ENCODE measurements at regions not wholly inside any gene's neighbourhood (a gene's known extent, or its start where the extent isn't known, plus 50 kb on each side); places are given as distances from the start of the nearest gene placed in this dataset.

DNA sequence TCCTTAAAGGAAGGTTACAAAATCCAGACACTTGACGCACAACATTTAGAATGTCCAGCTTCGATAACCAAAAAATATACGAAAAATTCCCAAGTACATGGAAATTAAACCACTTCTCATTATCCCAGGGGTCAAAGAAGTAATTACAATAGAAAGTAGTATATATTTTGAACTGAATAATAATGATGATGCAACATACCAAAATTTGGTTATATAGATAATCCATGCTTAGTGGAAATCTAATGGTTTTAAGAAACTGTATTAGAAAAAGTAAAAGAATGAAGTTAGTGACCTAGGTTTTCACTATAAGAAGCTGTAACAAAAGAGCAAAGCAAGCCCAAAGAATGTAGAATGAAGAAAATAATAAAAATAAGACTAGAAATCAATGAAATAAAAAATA lies 204.0 kb upstream of the PUM3 start:
- TF ChIP-seq, protein P1, sequence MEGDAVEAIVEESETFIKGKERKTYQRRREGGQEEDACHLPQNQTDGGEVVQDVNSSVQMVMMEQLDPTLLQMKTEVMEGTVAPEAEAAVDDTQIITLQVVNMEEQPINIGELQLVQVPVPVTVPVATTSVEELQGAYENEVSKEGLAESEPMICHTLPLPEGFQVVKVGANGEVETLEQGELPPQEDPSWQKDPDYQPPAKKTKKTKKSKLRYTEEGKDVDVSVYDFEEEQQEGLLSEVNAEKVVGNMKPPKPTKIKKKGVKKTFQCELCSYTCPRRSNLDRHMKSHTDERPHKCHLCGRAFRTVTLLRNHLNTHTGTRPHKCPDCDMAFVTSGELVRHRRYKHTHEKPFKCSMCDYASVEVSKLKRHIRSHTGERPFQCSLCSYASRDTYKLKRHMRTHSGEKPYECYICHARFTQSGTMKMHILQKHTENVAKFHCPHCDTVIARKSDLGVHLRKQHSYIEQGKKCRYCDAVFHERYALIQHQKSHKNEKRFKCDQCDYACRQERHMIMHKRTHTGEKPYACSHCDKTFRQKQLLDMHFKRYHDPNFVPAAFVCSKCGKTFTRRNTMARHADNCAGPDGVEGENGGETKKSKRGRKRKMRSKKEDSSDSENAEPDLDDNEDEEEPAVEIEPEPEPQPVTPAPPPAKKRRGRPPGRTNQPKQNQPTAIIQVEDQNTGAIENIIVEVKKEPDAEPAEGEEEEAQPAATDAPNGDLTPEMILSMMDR (IDR thresholded peaks at IDR 0.05), result no peak
- TF ChIP-seq POLR2AphosphoS5 (IDR thresholded peaks at IDR 0.05) (no peak), EP300 (IDR thresholded peaks at IDR 0.05; ENCODE audit: low read depth) (no peak)
